H1 (cell line): ENCODE measurements at regions not wholly inside any gene's neighbourhood (a gene's known extent, or its start where the extent isn't known, plus 50 kb on each side); places are given as distances from the start of the nearest gene placed in this dataset.

ENCODE experiments used
- CTCF ChIA-PET: fragments of 300-600 bp; sonication (Branson Sonifier 250); formaldehyde crosslinking; loops from one replicate; lab custom pipeline; 2021; ENCODE audit not compliant: partially characterized antibody; lab: Charles Lee
- POLR2A ChIA-PET: fragments of 300-600 bp; sonication (Branson Sonifier 250); formaldehyde crosslinking; loops from one replicate; lab custom pipeline; 2021; ENCODE audit warnings: inconsistent platforms; ENCODE audit not compliant: partially characterized antibody; lab: Charles Lee
- DNase-seq, 2 experiments: peaks; one replicate each; pipeline versions ENCODE4 v3.0.0 to v3.0.0-alpha.2; 2010 to 2022; ENCODE audit warnings: low spot score in 2 of 2, low read depth in 1 of 2, mixed read lengths in 1 of 2
- FAIRE-seq: peaks from 2 replicates; lab custom pipeline; 2011; peaks lifted over from hg19 to GRCh38; lab: Jason Lieb, UNC
- H2AFZ ChIP-seq: 2 replicates; pipeline ENCODE4 v1.8.1; 2012; ENCODE audit warnings: low read length, inconsistent platforms
- H2AK5ac ChIP-seq: 2 replicates; pipeline ENCODE4 v1.6.1; 2013; ENCODE audit warnings: low read depth, low read length
- H2BK120ac ChIP-seq: replicated peaks from 2 replicates; pipeline ENCODE3; 2013; ENCODE audit warnings: low read depth, low read length, inconsistent platforms
- H2BK12ac ChIP-seq: 2 replicates; pipeline ENCODE4 v1.6.1; 2013; ENCODE audit warnings: low read depth, low read length
- H2BK15ac ChIP-seq: 2 replicates; pipeline ENCODE4 v1.6.1; 2013; ENCODE audit warnings: low read length
- H2BK20ac ChIP-seq: 2 replicates; pipeline ENCODE4 v1.6.1; 2013; ENCODE audit warnings: low read length
- H2BK5ac ChIP-seq: 2 replicates; pipeline ENCODE4 v1.6.1; 2013; ENCODE audit warnings: low read depth, low read length
- H3K14ac ChIP-seq: 2 replicates; pipeline ENCODE4 v1.6.1; 2013; ENCODE audit warnings: inconsistent platforms; ENCODE audit not compliant: insufficient read length
- H3K18ac ChIP-seq: 2 replicates; pipeline ENCODE4 v1.6.1; 2013; ENCODE audit warnings: low read length; ENCODE audit errors: extremely low read depth
- H3K23ac ChIP-seq: 2 replicates; pipeline ENCODE4 v1.6.1; 2013; ENCODE audit warnings: inconsistent platforms; ENCODE audit not compliant: insufficient read length
- H3K23me2 ChIP-seq: 2 replicates; pipeline ENCODE4 v1.6.1; 2013; ENCODE audit warnings: low read depth, low read length
- H3K27ac ChIP-seq: 2 replicates; pipeline ENCODE4 v1.6.1; 2011; ENCODE audit warnings: low read depth, low read length, inconsistent platforms
- H3K27me3 ChIP-seq, 4 experiments: replicated peaks in 1 of 4; 1 replicate in 1 of 4; 2 replicates in 3 of 4; pipeline versions ENCODE4 v1.6.1 to v1.8.1; 2011 to 2013; ENCODE audit warnings: low read length in 3 of 4, mild to moderate bottlenecking in 3 of 4, inconsistent platforms in 2 of 4, mixed read lengths in 2 of 4, moderate library complexity in 1 of 4; ENCODE audit not compliant: control insufficient read depth in 3 of 4, insufficient read depth in 3 of 4; ENCODE audit errors: extremely low read depth in 1 of 4
- H3K36me3 ChIP-seq, 4 experiments: 2 replicates each; pipeline versions ENCODE4 v1.6.1 to v1.8.1; 2011 to 2013; ENCODE audit warnings: mild to moderate bottlenecking in 4 of 4, low read length in 3 of 4, moderate library complexity in 2 of 4, control low read depth in 1 of 4, inconsistent platforms in 1 of 4; ENCODE audit not compliant: insufficient read depth in 4 of 4, control insufficient read depth in 2 of 4
- H3K4ac ChIP-seq: replicated peaks from 2 replicates; pipeline ENCODE3; 2013; ENCODE audit warnings: low read length, low read depth, mixed read lengths, inconsistent platforms; ENCODE audit not compliant: insufficient read length
- H3K4me1 ChIP-seq, 4 experiments: replicated peaks in 1 of 4; 1 replicate in 1 of 4; 2 replicates in 3 of 4; pipeline versions ENCODE4 v1.6.1 to v1.8.1; 2011 to 2013; ENCODE audit warnings: low read length in 3 of 4, inconsistent platforms in 2 of 4, mixed read lengths in 1 of 4; ENCODE audit not compliant: insufficient read depth in 4 of 4, control insufficient read depth in 3 of 4
- H3K4me2 ChIP-seq, 2 experiments: 2 replicates each; pipeline versions ENCODE4 v1.6.1 to v1.8.1; 2011 to 2013; ENCODE audit warnings: low read depth in 2 of 2, low read length in 2 of 2, control low read depth in 1 of 2, inconsistent platforms in 1 of 2, mild to moderate bottlenecking in 1 of 2; ENCODE audit not compliant: insufficient read depth in 1 of 2
- H3K4me3 ChIP-seq, 4 experiments: fragments of 200-600, 300-600 bp in 1 of 4; sonication (generic), shearing (Covaris generic), sonication (Bioruptor Twin) in 1 of 4; 2 replicates each; pipeline versions ENCODE4 v1.5.1 to v1.8.1; 2011 to 2016; ENCODE audit warnings: low read length in 4 of 4, low read depth in 3 of 4, control low read depth in 2 of 4, inconsistent platforms in 2 of 4, mild to moderate bottlenecking in 2 of 4, mixed read lengths in 1 of 4, moderate library complexity in 1 of 4; ENCODE audit not compliant: insufficient read depth in 2 of 4; ENCODE audit errors: extremely low read depth in 1 of 4
- H3K56ac ChIP-seq: replicated peaks from 2 replicates; pipeline ENCODE3; 2013; ENCODE audit warnings: low read depth, mild to moderate bottlenecking, mixed read lengths, low read length, inconsistent platforms; ENCODE audit not compliant: insufficient read length
- H3K79me1 ChIP-seq: 2 replicates; pipeline ENCODE4 v1.6.1; 2013; ENCODE audit warnings: low read depth, low read length, control low read depth
- H3K79me2 ChIP-seq, 2 experiments: 2 replicates each; pipeline versions ENCODE4 v1.6.1 to v1.8.1; 2012 to 2013; ENCODE audit warnings: low read length in 2 of 2, mild to moderate bottlenecking in 2 of 2, inconsistent platforms in 1 of 2; ENCODE audit not compliant: insufficient read depth in 2 of 2, control insufficient read depth in 1 of 2
- H3K9ac ChIP-seq, 4 experiments: replicated peaks in 1 of 4; 1 replicate in 1 of 4; 2 replicates in 3 of 4; pipeline versions ENCODE4 v1.6.1 to v1.8.1; 2011 to 2013; ENCODE audit warnings: low read depth in 3 of 4, low read length in 3 of 4, control low read depth in 2 of 4, mild to moderate bottlenecking in 2 of 4, moderate library complexity in 2 of 4, inconsistent platforms in 1 of 4; ENCODE audit errors: extremely low read depth in 1 of 4
- H3K9me3 ChIP-seq, 2 experiments: 2 replicates each; pipeline versions ENCODE4 v1.6.1 to v1.8.1; 2012 to 2013; ENCODE audit warnings: mild to moderate bottlenecking in 2 of 2, moderate library complexity in 2 of 2, control low read depth in 1 of 2, inconsistent platforms in 1 of 2, low read depth in 1 of 2, low read length in 1 of 2, mixed read lengths in 1 of 2; ENCODE audit not compliant: insufficient read depth in 2 of 2
- H4K20me1 ChIP-seq, 2 experiments: replicated peaks in 1 of 2; 2 replicates each; pipeline versions ENCODE3 to v1.8.1; 2011 to 2013; ENCODE audit warnings: inconsistent platforms in 2 of 2, low read length in 2 of 2, mild to moderate bottlenecking in 1 of 2; ENCODE audit not compliant: insufficient read depth in 2 of 2, control insufficient read depth in 1 of 2
- H4K5ac ChIP-seq: 2 replicates; pipeline ENCODE4 v1.6.1; 2013; ENCODE audit warnings: low read length, low read depth, mixed read lengths, inconsistent platforms; ENCODE audit not compliant: insufficient read length
- H4K8ac ChIP-seq: 2 replicates; pipeline ENCODE4 v1.8.0; 2013; ENCODE audit warnings: mild to moderate bottlenecking, moderate library complexity, low read length, inconsistent platforms; ENCODE audit not compliant: insufficient read depth; ENCODE audit errors: extremely low read depth
- H4K91ac ChIP-seq: replicated peaks from 2 replicates; pipeline ENCODE3; 2013; ENCODE audit warnings: low read length, mixed read lengths, inconsistent platforms; ENCODE audit not compliant: insufficient read length
- BRCA1 ChIP-seq: IDR thresholded peaks from 2 replicates; pipeline ENCODE4 v1.6.1; 2012; ENCODE audit warnings: low read depth, low read length, improper control_type of control experiment
- GABPA ChIP-seq: IDR thresholded peaks from 2 replicates; pipeline ENCODE4 v1.6.1; 2011; ENCODE audit warnings: mild to moderate bottlenecking, low read length, moderate library complexity, borderline replicate concordance; ENCODE audit not compliant: insufficient read depth
- WGBS, 2 experiments: shearing (Covaris generic) in 1 of 2; methylation state at CpG; one replicate each; pipeline versions ENCODE4 v1.1.6 to v1.1.7; 2013 to 2015; ENCODE audit warnings: low lambda C conversion rate in 2 of 2, mixed read lengths in 2 of 2, inconsistent platforms in 1 of 2, low coverage in 1 of 2, missing lambda C conversion rate in 1 of 2; ENCODE audit not compliant: insufficient replicate concordance in 2 of 2, insufficient coverage in 1 of 2, insufficient read length in 1 of 2; ENCODE audit errors: extremely low coverage in 1 of 2, missing lambda C conversion rate in 1 of 2; 5-methylcytosine and 5-hydroxymethylcytosine counted together

DNA sequence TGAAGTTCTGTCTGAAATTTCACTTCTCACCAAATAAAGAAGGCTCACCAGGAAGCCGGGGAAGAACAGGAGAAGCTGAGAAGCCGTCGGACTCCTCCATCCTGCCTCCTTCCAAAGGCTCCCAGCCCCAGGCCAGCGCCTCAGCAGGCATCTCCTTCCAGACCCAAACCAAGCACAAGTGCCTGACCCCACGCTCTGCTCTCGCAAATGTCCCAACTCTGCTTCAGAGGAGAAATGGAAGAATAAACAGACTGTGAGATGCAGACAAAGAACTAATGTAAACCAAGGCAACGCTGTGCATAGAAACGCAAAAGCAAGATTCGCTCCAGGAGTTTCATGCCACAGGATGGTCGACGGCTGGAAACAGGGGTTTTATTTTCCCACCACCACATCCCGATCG is 100.3 kb upstream of the EXOC2 start:
- H3K23me2 ChIP-seq = no peaks in the 10 kb centered on the region
- no peak overlapping the region for H2AK5ac ChIP-seq
- H3K56ac ChIP-seq = no peak overlapping the region
- no peak overlapping the region for H3K14ac ChIP-seq
- TF ChIP-seq BRCA1 (no peak), GABPA (no peak)
- DNase-seq = no peak
- H4K5ac ChIP-seq = no peak overlapping the region
- H3K4me2 ChIP-seq = no peak overlapping the region
- no peaks in the 10 kb centered on the region for H3K79me1 ChIP-seq
- no peak overlapping the region for H3K4me3 ChIP-seq
- no peaks in the 10 kb centered on the region for H4K20me1 ChIP-seq
- H2AFZ ChIP-seq = no peak overlapping the region
- H3K4ac ChIP-seq = no peak overlapping the region
- WGBS, 2 experiments = 88% methylated on average over 13 of the region's 13 CpGs; no CpG with 5 or more reads in 1 of the 2 experiments
- FAIRE-seq = no peak
- H3K18ac ChIP-seq = no peak overlapping the region
- H2BK12ac ChIP-seq = no peak overlapping the region
- H3K4me1 ChIP-seq = peaks cover 0 to 8% (median 3%) of the 10 kb centered on the region in 4 experiments; a peak in 4 of 7 replicates
- no peak overlapping the region for H4K8ac ChIP-seq
- H3K9ac ChIP-seq = no peak overlapping the region
- no peak overlapping the region for H4K91ac ChIP-seq
- no peak overlapping the region for H2BK5ac ChIP-seq
- no peak overlapping the region for H2BK120ac ChIP-seq
- H3K9me3 ChIP-seq = no peaks in the 10 kb centered on the region
- no peak overlapping the region for H3K27ac ChIP-seq
- H2BK15ac ChIP-seq = no peak overlapping the region
- H3K79me2 ChIP-seq = no peaks in the 10 kb centered on the region
- ChIA-PET POLR2A (no interaction called here), CTCF (interaction anchor here (1.0 to 1.4 kb wide), 3 partner anchors 47 to 108 kb away, joined by 3 read pairs; no protein-coding TSS in a partner anchor)
- H3K27me3 ChIP-seq = no peaks in the 10 kb centered on the region
- no peak overlapping the region for H2BK20ac ChIP-seq
- H3K23ac ChIP-seq = no peak overlapping the region
- no peaks in the 10 kb centered on the region for H3K36me3 ChIP-seq
